H1 (cell line): ENCODE measurements at regions not wholly inside any gene's neighbourhood (a gene's known extent, or its start where the extent isn't known, plus 50 kb on each side); places are given as distances from the start of the nearest gene placed in this dataset.
A peak's percentile ranks its signal among the peaks of the same experiment; 100 is the strongest.

ENCODE experiments used
- CTCF ChIA-PET: fragments of 300-600 bp; sonication (Branson Sonifier 250); formaldehyde crosslinking; loops from one replicate; lab custom pipeline; 2021; ENCODE audit not compliant: partially characterized antibody; lab: Charles Lee
- POLR2A ChIA-PET: fragments of 300-600 bp; sonication (Branson Sonifier 250); formaldehyde crosslinking; loops from one replicate; lab custom pipeline; 2021; ENCODE audit warnings: inconsistent platforms; ENCODE audit not compliant: partially characterized antibody; lab: Charles Lee
- DNase-seq, 2 experiments: peaks; one replicate each; pipeline versions ENCODE4 v3.0.0 to v3.0.0-alpha.2; 2010 to 2022; ENCODE audit warnings: low spot score in 2 of 2, low read depth in 1 of 2, mixed read lengths in 1 of 2
- FAIRE-seq: peaks from 2 replicates; lab custom pipeline; 2011; peaks lifted over from hg19 to GRCh38; lab: Jason Lieb, UNC
- H2AFZ ChIP-seq: 2 replicates; pipeline ENCODE4 v1.8.1; 2012; ENCODE audit warnings: low read length, inconsistent platforms
- H2AK5ac ChIP-seq: 2 replicates; pipeline ENCODE4 v1.6.1; 2013; ENCODE audit warnings: low read depth, low read length
- H2BK120ac ChIP-seq: replicated peaks from 2 replicates; pipeline ENCODE3; 2013; ENCODE audit warnings: low read depth, low read length, inconsistent platforms
- H2BK12ac ChIP-seq: 2 replicates; pipeline ENCODE4 v1.6.1; 2013; ENCODE audit warnings: low read depth, low read length
- H2BK15ac ChIP-seq: 2 replicates; pipeline ENCODE4 v1.6.1; 2013; ENCODE audit warnings: low read length
- H2BK20ac ChIP-seq: 2 replicates; pipeline ENCODE4 v1.6.1; 2013; ENCODE audit warnings: low read length
- H2BK5ac ChIP-seq: 2 replicates; pipeline ENCODE4 v1.6.1; 2013; ENCODE audit warnings: low read depth, low read length
- H3K14ac ChIP-seq: 2 replicates; pipeline ENCODE4 v1.6.1; 2013; ENCODE audit warnings: inconsistent platforms; ENCODE audit not compliant: insufficient read length
- H3K18ac ChIP-seq: 2 replicates; pipeline ENCODE4 v1.6.1; 2013; ENCODE audit warnings: low read length; ENCODE audit errors: extremely low read depth
- H3K23ac ChIP-seq: 2 replicates; pipeline ENCODE4 v1.6.1; 2013; ENCODE audit warnings: inconsistent platforms; ENCODE audit not compliant: insufficient read length
- H3K23me2 ChIP-seq: 2 replicates; pipeline ENCODE4 v1.6.1; 2013; ENCODE audit warnings: low read depth, low read length
- H3K27ac ChIP-seq: 2 replicates; pipeline ENCODE4 v1.6.1; 2011; ENCODE audit warnings: low read depth, low read length, inconsistent platforms
- H3K27me3 ChIP-seq, 4 experiments: replicated peaks in 1 of 4; 1 replicate in 1 of 4; 2 replicates in 3 of 4; pipeline versions ENCODE4 v1.6.1 to v1.8.1; 2011 to 2013; ENCODE audit warnings: low read length in 3 of 4, mild to moderate bottlenecking in 3 of 4, inconsistent platforms in 2 of 4, mixed read lengths in 2 of 4, moderate library complexity in 1 of 4; ENCODE audit not compliant: control insufficient read depth in 3 of 4, insufficient read depth in 3 of 4; ENCODE audit errors: extremely low read depth in 1 of 4
- H3K36me3 ChIP-seq, 4 experiments: 2 replicates each; pipeline versions ENCODE4 v1.6.1 to v1.8.1; 2011 to 2013; ENCODE audit warnings: mild to moderate bottlenecking in 4 of 4, low read length in 3 of 4, moderate library complexity in 2 of 4, control low read depth in 1 of 4, inconsistent platforms in 1 of 4; ENCODE audit not compliant: insufficient read depth in 4 of 4, control insufficient read depth in 2 of 4
- H3K4ac ChIP-seq: replicated peaks from 2 replicates; pipeline ENCODE3; 2013; ENCODE audit warnings: low read length, low read depth, mixed read lengths, inconsistent platforms; ENCODE audit not compliant: insufficient read length
- H3K4me1 ChIP-seq, 4 experiments: replicated peaks in 1 of 4; 1 replicate in 1 of 4; 2 replicates in 3 of 4; pipeline versions ENCODE4 v1.6.1 to v1.8.1; 2011 to 2013; ENCODE audit warnings: low read length in 3 of 4, inconsistent platforms in 2 of 4, mixed read lengths in 1 of 4; ENCODE audit not compliant: insufficient read depth in 4 of 4, control insufficient read depth in 3 of 4
- H3K4me2 ChIP-seq, 2 experiments: 2 replicates each; pipeline versions ENCODE4 v1.6.1 to v1.8.1; 2011 to 2013; ENCODE audit warnings: low read depth in 2 of 2, low read length in 2 of 2, control low read depth in 1 of 2, inconsistent platforms in 1 of 2, mild to moderate bottlenecking in 1 of 2; ENCODE audit not compliant: insufficient read depth in 1 of 2
- H3K4me3 ChIP-seq, 4 experiments: fragments of 200-600, 300-600 bp in 1 of 4; sonication (generic), shearing (Covaris generic), sonication (Bioruptor Twin) in 1 of 4; 2 replicates each; pipeline versions ENCODE4 v1.5.1 to v1.8.1; 2011 to 2016; ENCODE audit warnings: low read length in 4 of 4, low read depth in 3 of 4, control low read depth in 2 of 4, inconsistent platforms in 2 of 4, mild to moderate bottlenecking in 2 of 4, mixed read lengths in 1 of 4, moderate library complexity in 1 of 4; ENCODE audit not compliant: insufficient read depth in 2 of 4; ENCODE audit errors: extremely low read depth in 1 of 4
- H3K56ac ChIP-seq: replicated peaks from 2 replicates; pipeline ENCODE3; 2013; ENCODE audit warnings: low read depth, mild to moderate bottlenecking, mixed read lengths, low read length, inconsistent platforms; ENCODE audit not compliant: insufficient read length
- H3K79me1 ChIP-seq: 2 replicates; pipeline ENCODE4 v1.6.1; 2013; ENCODE audit warnings: low read depth, low read length, control low read depth
- H3K79me2 ChIP-seq, 2 experiments: 2 replicates each; pipeline versions ENCODE4 v1.6.1 to v1.8.1; 2012 to 2013; ENCODE audit warnings: low read length in 2 of 2, mild to moderate bottlenecking in 2 of 2, inconsistent platforms in 1 of 2; ENCODE audit not compliant: insufficient read depth in 2 of 2, control insufficient read depth in 1 of 2
- H3K9ac ChIP-seq, 4 experiments: replicated peaks in 1 of 4; 1 replicate in 1 of 4; 2 replicates in 3 of 4; pipeline versions ENCODE4 v1.6.1 to v1.8.1; 2011 to 2013; ENCODE audit warnings: low read depth in 3 of 4, low read length in 3 of 4, control low read depth in 2 of 4, mild to moderate bottlenecking in 2 of 4, moderate library complexity in 2 of 4, inconsistent platforms in 1 of 4; ENCODE audit errors: extremely low read depth in 1 of 4
- H3K9me3 ChIP-seq, 2 experiments: 2 replicates each; pipeline versions ENCODE4 v1.6.1 to v1.8.1; 2012 to 2013; ENCODE audit warnings: mild to moderate bottlenecking in 2 of 2, moderate library complexity in 2 of 2, control low read depth in 1 of 2, inconsistent platforms in 1 of 2, low read depth in 1 of 2, low read length in 1 of 2, mixed read lengths in 1 of 2; ENCODE audit not compliant: insufficient read depth in 2 of 2
- H4K20me1 ChIP-seq, 2 experiments: replicated peaks in 1 of 2; 2 replicates each; pipeline versions ENCODE3 to v1.8.1; 2011 to 2013; ENCODE audit warnings: inconsistent platforms in 2 of 2, low read length in 2 of 2, mild to moderate bottlenecking in 1 of 2; ENCODE audit not compliant: insufficient read depth in 2 of 2, control insufficient read depth in 1 of 2
- H4K5ac ChIP-seq: 2 replicates; pipeline ENCODE4 v1.6.1; 2013; ENCODE audit warnings: low read length, low read depth, mixed read lengths, inconsistent platforms; ENCODE audit not compliant: insufficient read length
- H4K8ac ChIP-seq: 2 replicates; pipeline ENCODE4 v1.8.0; 2013; ENCODE audit warnings: mild to moderate bottlenecking, moderate library complexity, low read length, inconsistent platforms; ENCODE audit not compliant: insufficient read depth; ENCODE audit errors: extremely low read depth
- H4K91ac ChIP-seq: replicated peaks from 2 replicates; pipeline ENCODE3; 2013; ENCODE audit warnings: low read length, mixed read lengths, inconsistent platforms; ENCODE audit not compliant: insufficient read length
- FOSL1 ChIP-seq: IDR thresholded peaks from 2 replicates; pipeline ENCODE4 v1.6.1; 2011; ENCODE audit warnings: mild to moderate bottlenecking, low read depth, low read length, moderate library complexity; ENCODE audit not compliant: insufficient read depth
- RAD21 ChIP-seq, 2 experiments: IDR thresholded peaks in 1 of 2; conservative IDR thresholded peaks in 1 of 2; 2 replicates each; pipeline ENCODE4 v1.6.1; 2011; ENCODE audit warnings: low read depth in 2 of 2, low read length in 2 of 2, improper control_type of control experiment in 1 of 2, inconsistent platforms in 1 of 2, mild to moderate bottlenecking in 1 of 2, moderate library complexity in 1 of 2
- WGBS, 2 experiments: shearing (Covaris generic) in 1 of 2; methylation state at CpG; one replicate each; pipeline versions ENCODE4 v1.1.6 to v1.1.7; 2013 to 2015; ENCODE audit warnings: low lambda C conversion rate in 2 of 2, mixed read lengths in 2 of 2, inconsistent platforms in 1 of 2, low coverage in 1 of 2, missing lambda C conversion rate in 1 of 2; ENCODE audit not compliant: insufficient replicate concordance in 2 of 2, insufficient coverage in 1 of 2, insufficient read length in 1 of 2; ENCODE audit errors: extremely low coverage in 1 of 2, missing lambda C conversion rate in 1 of 2; 5-methylcytosine and 5-hydroxymethylcytosine counted together
- TF ChIP-seq, protein P1 (sequence below), 3 experiments: IDR thresholded peaks; 1 replicate in 2 of 3; 2 replicates in 1 of 3; pipeline versions ENCODE4 v1.5.1 to v1.6.1; 2011; ENCODE audit warnings: low read length in 3 of 3, mild to moderate bottlenecking in 3 of 3, inconsistent platforms in 2 of 3, low read depth in 1 of 3, moderate library complexity in 1 of 3; ENCODE audit not compliant: insufficient read depth in 1 of 3; ENCODE audit errors: control extremely low read depth in 1 of 3

DNA sequence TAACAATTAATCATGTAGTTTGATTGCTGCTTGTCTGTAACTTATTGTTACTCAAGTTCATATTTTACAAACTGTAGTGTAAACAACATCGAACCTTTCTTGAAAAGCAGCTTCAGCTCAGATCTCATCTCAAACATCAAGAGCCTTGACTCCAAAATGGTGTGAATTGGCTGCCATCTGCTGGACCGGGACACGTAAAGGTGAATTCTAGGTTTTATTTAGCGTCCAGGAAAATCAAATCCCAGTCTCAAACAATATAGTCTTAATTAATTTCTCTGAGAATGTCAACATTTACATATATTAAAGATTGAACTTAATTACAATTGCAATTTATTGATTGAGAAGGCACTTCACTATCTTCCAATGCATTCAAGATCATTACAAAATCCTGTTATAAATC is 453.0 kb downstream of the GALR1 start:
- WGBS, 2 experiments: 60% methylated on average over 4 of the region's 4 CpGs; no CpG with 5 or more reads in 1 of the 2 experiments
- H4K8ac ChIP-seq: no peak overlapping the region
- H3K27me3 ChIP-seq: no peaks in the 10 kb centered on the region; a peak in 1 of 7 replicates
- no peak overlapping the region for H3K27ac ChIP-seq
- H3K23me2 ChIP-seq: no peaks in the 10 kb centered on the region
- no peak overlapping the region for H2AFZ ChIP-seq
- H3K4ac ChIP-seq: no peak overlapping the region
- FAIRE-seq: peak; percentile 85
- no peak overlapping the region for H2BK15ac ChIP-seq
- H2BK12ac ChIP-seq: no peak overlapping the region
- CTCF ChIA-PET: interaction anchor here (0.7 to 1.0 kb wide), 4 partner anchors 36 to 714 kb away, joined by 3 read pairs; no protein-coding TSS in a partner anchor
- H4K20me1 ChIP-seq: no peaks in the 10 kb centered on the region
- no peak overlapping the region for H2BK120ac ChIP-seq
- no peak overlapping the region for H3K4me2 ChIP-seq
- no peak overlapping the region for H4K5ac ChIP-seq
- H3K18ac ChIP-seq: no peak overlapping the region
- H2BK20ac ChIP-seq: no peak overlapping the region
- H3K36me3 ChIP-seq: no peaks in the 10 kb centered on the region
- DNase-seq: no peak
- no peak overlapping the region for H3K4me3 ChIP-seq
- H3K23ac ChIP-seq: no peak overlapping the region
- H2AK5ac ChIP-seq: no peak overlapping the region
- no peak overlapping the region for H3K56ac ChIP-seq
- TF ChIP-seq, protein P1, sequence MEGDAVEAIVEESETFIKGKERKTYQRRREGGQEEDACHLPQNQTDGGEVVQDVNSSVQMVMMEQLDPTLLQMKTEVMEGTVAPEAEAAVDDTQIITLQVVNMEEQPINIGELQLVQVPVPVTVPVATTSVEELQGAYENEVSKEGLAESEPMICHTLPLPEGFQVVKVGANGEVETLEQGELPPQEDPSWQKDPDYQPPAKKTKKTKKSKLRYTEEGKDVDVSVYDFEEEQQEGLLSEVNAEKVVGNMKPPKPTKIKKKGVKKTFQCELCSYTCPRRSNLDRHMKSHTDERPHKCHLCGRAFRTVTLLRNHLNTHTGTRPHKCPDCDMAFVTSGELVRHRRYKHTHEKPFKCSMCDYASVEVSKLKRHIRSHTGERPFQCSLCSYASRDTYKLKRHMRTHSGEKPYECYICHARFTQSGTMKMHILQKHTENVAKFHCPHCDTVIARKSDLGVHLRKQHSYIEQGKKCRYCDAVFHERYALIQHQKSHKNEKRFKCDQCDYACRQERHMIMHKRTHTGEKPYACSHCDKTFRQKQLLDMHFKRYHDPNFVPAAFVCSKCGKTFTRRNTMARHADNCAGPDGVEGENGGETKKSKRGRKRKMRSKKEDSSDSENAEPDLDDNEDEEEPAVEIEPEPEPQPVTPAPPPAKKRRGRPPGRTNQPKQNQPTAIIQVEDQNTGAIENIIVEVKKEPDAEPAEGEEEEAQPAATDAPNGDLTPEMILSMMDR (IDR thresholded peaks at IDR 0.05; ENCODE audit: control extremely low read depth in 1 of 3, insufficient read depth in 1 of 3, low read depth in 1 of 3, low read length in 3 of 3): peak in 2 of 3 experiments; percentile 53 to 65; a peak in 3 of 4 replicates
- TF ChIP-seq RAD21 (IDR thresholded peaks at IDR 0.05 in 1 of 2, conservative IDR thresholded peaks at IDR 0.05 in 1 of 2; ENCODE audit: low read depth in 2 of 2, low read length in 2 of 2) (peak; percentile 81 to 88), FOSL1 (no peak)
- H3K9me3 ChIP-seq: no peaks in the 10 kb centered on the region
- H4K91ac ChIP-seq: no peak overlapping the region
- no peak overlapping the region for H3K9ac ChIP-seq
- POLR2A ChIA-PET: no interaction called here
- H3K79me2 ChIP-seq: no peaks in the 10 kb centered on the region
- H3K4me1 ChIP-seq: no peaks in the 10 kb centered on the region
- no peaks in the 10 kb centered on the region for H3K79me1 ChIP-seq
- H3K14ac ChIP-seq: no peak overlapping the region
- H2BK5ac ChIP-seq: no peak overlapping the region
